Mesendoderm (in vitro differentiated cells): ENCODE measurements at regions not wholly inside any gene's neighbourhood (a gene's known extent, or its start where the extent isn't known, plus 50 kb on each side); places are given as distances from the start of the nearest gene placed in this dataset.

Experiments used
- DNase-seq: peaks from one replicate; pipeline ENCODE4 v3.0.0; 2013
- H2AK5ac ChIP-seq: 2 replicates; pipeline ENCODE4 v1.6.1; 2013; ENCODE audit warnings: low read length, inconsistent platforms
- H2BK120ac ChIP-seq: 2 replicates; pipeline ENCODE4 v1.6.1; 2013; ENCODE audit warnings: low read depth, mild to moderate bottlenecking, low read length, moderate library complexity, mixed read lengths
- H2BK15ac ChIP-seq: replicated peaks from 2 replicates; pipeline ENCODE4 v1.6.1; 2013; ENCODE audit warnings: low read depth, mild to moderate bottlenecking, moderate library complexity
- H2BK5ac ChIP-seq: 2 replicates; pipeline ENCODE4 v1.6.1; 2013; ENCODE audit warnings: low read length, inconsistent platforms
- H3K18ac ChIP-seq: 2 replicates; pipeline ENCODE4 v1.6.1; 2013; ENCODE audit warnings: mild to moderate bottlenecking, low read length, mixed read lengths
- H3K23ac ChIP-seq: one replicate; pipeline ENCODE4 v1.6.1; 2013; ENCODE audit warnings: low read length
- H3K27ac ChIP-seq: 2 replicates; pipeline ENCODE4 v1.5.1; 2013; ENCODE audit warnings: low read depth, mild to moderate bottlenecking, inconsistent platforms, low read length, moderate library complexity
- H3K27me3 ChIP-seq: 2 replicates; pipeline ENCODE4 v1.6.1; 2013; ENCODE audit warnings: low read length, control low read depth, mild to moderate bottlenecking, inconsistent platforms; ENCODE audit not compliant: insufficient read depth, poor library complexity
- H3K36me3 ChIP-seq: 2 replicates; pipeline ENCODE4 v1.6.1; 2013; ENCODE audit warnings: low read length, inconsistent platforms; ENCODE audit not compliant: control insufficient read depth, insufficient read depth
- H3K4ac ChIP-seq: one replicate; pipeline ENCODE4 v1.6.1; 2013; ENCODE audit warnings: low read depth, mild to moderate bottlenecking, low read length, moderate library complexity
- H3K4me1 ChIP-seq: 2 replicates; pipeline ENCODE4 v1.6.1; 2013; ENCODE audit warnings: low read depth, low read length, inconsistent platforms; ENCODE audit not compliant: control insufficient read depth
- H3K4me2 ChIP-seq: 2 replicates; pipeline ENCODE4 v1.6.1; 2013; ENCODE audit warnings: low read length
- H3K4me3 ChIP-seq: 2 replicates; pipeline ENCODE4 v1.5.1; 2013; ENCODE audit warnings: mild to moderate bottlenecking, low read length
- H3K56ac ChIP-seq: one replicate; pipeline ENCODE4 v1.6.1; 2013; ENCODE audit warnings: low read length
- H3K79me1 ChIP-seq: 2 replicates; pipeline ENCODE4 v1.6.1; 2013; ENCODE audit warnings: low read length, inconsistent platforms
- H3K79me2 ChIP-seq: 2 replicates; pipeline ENCODE4 v1.6.1; 2013; ENCODE audit warnings: mild to moderate bottlenecking, low read length; ENCODE audit not compliant: control insufficient read depth, insufficient read depth
- H3K9ac ChIP-seq: 2 replicates; pipeline ENCODE4 v1.6.1; 2013; ENCODE audit warnings: low read length, inconsistent platforms
- H4K5ac ChIP-seq: one replicate; pipeline ENCODE4 v1.6.1; 2013; ENCODE audit warnings: low read length
- H4K8ac ChIP-seq: one replicate; pipeline ENCODE4 v1.6.1; 2013; ENCODE audit warnings: low read depth, mild to moderate bottlenecking, control low read depth, low read length, moderate library complexity
- WGBS: extraction: QIAGEN DNeasy Blood & Tissue Kit; methylation state at CpG from one replicate; pipeline ENCODE4 v1.1.7; 2013; ENCODE audit warnings: low lambda C conversion rate, missing lambda C conversion rate; ENCODE audit not compliant: insufficient coverage; ENCODE audit errors: extremely low coverage; 5-methylcytosine and 5-hydroxymethylcytosine counted together

DNA sequence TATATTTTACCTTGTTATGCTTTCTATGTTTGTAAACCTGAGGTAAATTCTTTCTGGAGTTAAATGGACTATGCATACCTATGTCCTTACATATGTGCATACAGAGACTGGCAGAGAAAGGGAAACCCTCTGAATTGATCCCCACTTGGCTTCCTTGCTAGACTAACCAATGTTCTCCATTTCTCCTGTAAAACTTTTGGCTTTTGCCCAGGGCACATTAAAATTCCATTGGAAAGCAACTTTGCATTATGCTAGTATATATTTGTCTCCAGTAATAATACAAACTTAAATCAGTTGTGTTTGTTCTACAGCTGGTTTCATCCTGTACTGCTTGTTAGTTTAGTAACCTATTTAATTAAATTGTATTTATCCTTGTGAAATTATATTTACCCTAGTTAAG, 646.0 kb upstream of the MARCKS start:
- Histone ChIP-seq H3K9ac (no peak overlapping the region), H2BK120ac (no peak overlapping the region), H3K56ac (no peak overlapping the region), H3K4me1 (no peaks in the 10 kb centered on the region), H2AK5ac (no peak overlapping the region), H2BK5ac (no peak overlapping the region), H4K5ac (no peak overlapping the region), H3K4me3 (no peak overlapping the region), H3K36me3 (no peaks in the 10 kb centered on the region), H3K79me1 (no peaks in the 10 kb centered on the region), H3K79me2 (no peaks in the 10 kb centered on the region), H3K27me3 (no peaks in the 10 kb centered on the region), H3K4me2 (no peak overlapping the region), H2BK15ac (no peak overlapping the region), H3K18ac (no peak overlapping the region), H3K27ac (no peak overlapping the region), H4K8ac (no peak overlapping the region), H3K4ac (no peak overlapping the region), H3K23ac (no peak overlapping the region)
- DNase-seq = peak; percentile 20

DNA sequence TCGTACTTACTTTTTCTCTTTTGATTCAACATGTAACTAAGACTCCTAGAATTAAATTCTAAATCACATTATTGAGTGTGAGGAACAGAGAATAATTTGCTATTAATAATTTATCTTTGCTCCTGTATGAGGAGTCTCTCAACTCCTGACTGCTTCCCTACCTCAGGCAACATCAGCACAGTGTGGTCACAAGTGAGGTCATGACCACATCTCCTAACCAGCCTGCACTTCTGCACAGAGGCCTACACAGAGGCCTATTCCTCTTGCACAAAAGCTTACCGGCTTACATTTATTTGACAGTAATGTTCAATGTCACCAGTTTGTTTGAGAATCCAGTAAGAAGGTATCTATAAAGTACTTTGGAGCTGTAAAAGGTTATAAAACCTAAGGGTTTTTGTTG, 637.4 kb upstream of the MARCKS start:
- H3K4me1 ChIP-seq = no peaks in the 10 kb centered on the region
- H3K36me3 ChIP-seq = no peaks in the 10 kb centered on the region
- H3K18ac ChIP-seq = no peak overlapping the region
- H3K4me2 ChIP-seq = no peak overlapping the region
- WGBS = no CpG with 5 or more reads among the region's 2 CpGs
- no peaks in the 10 kb centered on the region for H3K27me3 ChIP-seq
- H3K23ac ChIP-seq = no peak overlapping the region
- H4K5ac ChIP-seq = no peak overlapping the region
- H3K79me1 ChIP-seq = no peaks in the 10 kb centered on the region
- DNase-seq = no peak
- no peak overlapping the region for H3K9ac ChIP-seq
- no peaks in the 10 kb centered on the region for H3K79me2 ChIP-seq
- no peak overlapping the region for H2BK120ac ChIP-seq
- H3K4me3 ChIP-seq = no peak overlapping the region
- H3K27ac ChIP-seq = no peak overlapping the region
- H4K8ac ChIP-seq = no peak overlapping the region
- H2BK15ac ChIP-seq = no peak overlapping the region
- no peak overlapping the region for H3K56ac ChIP-seq
- no peak overlapping the region for H2AK5ac ChIP-seq
- H3K4ac ChIP-seq = no peak overlapping the region
- H2BK5ac ChIP-seq = no peak overlapping the region

DNA sequence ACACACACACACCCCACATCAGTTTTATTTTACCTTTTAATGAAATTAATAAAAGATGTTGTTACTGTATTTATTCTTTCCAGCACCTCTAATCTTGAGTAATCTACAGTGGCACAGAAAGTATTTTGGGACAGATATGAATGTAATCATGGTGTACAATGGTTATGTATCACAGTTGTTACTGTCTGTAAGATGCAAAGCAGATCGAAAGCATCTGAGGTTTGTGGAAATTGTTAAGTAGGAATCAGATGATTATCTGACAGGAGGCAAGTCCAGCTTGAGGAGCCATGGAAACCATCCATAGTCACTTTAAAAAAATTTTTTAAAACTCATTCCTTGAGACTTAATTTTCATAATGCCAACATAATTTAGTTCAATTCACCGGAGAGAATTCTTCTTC, 636.3 kb upstream of the MARCKS start:
- H3K79me2 ChIP-seq = no peaks in the 10 kb centered on the region
- no peaks in the 10 kb centered on the region for H3K36me3 ChIP-seq
- no CpG with 5 or more reads among the region's 2 CpGs for WGBS
- DNase-seq = no peak
- H3K56ac ChIP-seq = no peak overlapping the region
- no peaks in the 10 kb centered on the region for H3K79me1 ChIP-seq
- H2BK120ac ChIP-seq = no peak overlapping the region
- no peaks in the 10 kb centered on the region for H3K27me3 ChIP-seq
- H4K8ac ChIP-seq = no peak overlapping the region
- no peak overlapping the region for H3K4me3 ChIP-seq
- no peak overlapping the region for H3K4ac ChIP-seq
- H3K27ac ChIP-seq = no peak overlapping the region
- H2BK5ac ChIP-seq = no peak overlapping the region
- no peak overlapping the region for H3K9ac ChIP-seq
- no peak overlapping the region for H3K18ac ChIP-seq
- H3K4me2 ChIP-seq = no peak overlapping the region
- H3K23ac ChIP-seq = no peak overlapping the region
- H4K5ac ChIP-seq = no peak overlapping the region
- H2AK5ac ChIP-seq = no peak overlapping the region
- no peak overlapping the region for H2BK15ac ChIP-seq
- H3K4me1 ChIP-seq = no peaks in the 10 kb centered on the region

DNA sequence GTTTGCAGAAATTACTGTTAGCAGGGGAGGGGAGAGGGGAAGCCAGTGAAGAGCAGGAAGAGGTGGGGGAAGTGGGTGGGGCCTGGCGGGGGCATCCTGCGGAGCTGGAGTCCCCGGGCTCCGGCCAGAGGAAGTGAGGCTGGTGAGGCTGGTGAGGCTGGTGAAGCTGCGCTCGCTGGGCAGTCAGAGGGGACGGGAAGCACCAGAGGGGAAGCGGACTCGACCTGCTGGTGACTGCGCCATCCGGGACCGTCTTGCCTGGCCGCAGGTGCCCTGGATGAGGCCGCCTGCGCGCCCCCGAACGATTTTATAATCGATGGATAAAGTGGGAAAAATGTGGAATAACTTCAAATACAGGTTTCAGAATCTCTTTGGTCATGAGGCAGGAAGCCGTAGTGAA, 635.3 kb upstream of the MARCKS start:
- Histone ChIP-seq H3K27me3 (no peaks in the 10 kb centered on the region), H3K18ac (no peak overlapping the region)

DNA sequence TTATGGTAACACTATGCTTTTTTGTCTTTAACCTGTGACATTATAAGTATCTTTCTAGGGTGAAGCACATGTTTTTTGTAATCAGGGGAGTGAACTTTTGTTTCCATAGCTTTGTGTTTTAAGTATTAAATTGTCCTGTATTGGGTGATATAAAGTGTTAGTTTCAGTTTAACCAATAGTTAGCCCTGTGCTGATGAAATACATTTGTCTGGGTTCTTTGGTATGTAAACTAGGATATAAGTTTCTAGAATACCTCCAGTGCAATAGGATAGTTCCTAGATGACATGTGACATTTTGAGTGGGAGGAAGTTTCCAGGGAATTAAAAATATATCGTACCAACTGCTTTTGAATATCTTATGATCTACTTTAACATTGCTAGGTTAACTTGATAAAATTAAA, 611.0 kb upstream of the MARCKS start:
- WGBS = no CpG with 5 or more reads among the region's 1 CpG
- no peak overlapping the region for H4K8ac ChIP-seq
- no peak overlapping the region for H2BK5ac ChIP-seq
- H2BK120ac ChIP-seq = no peak overlapping the region
- no peak overlapping the region for H3K9ac ChIP-seq
- H3K27me3 ChIP-seq = no peaks in the 10 kb centered on the region
- no peaks in the 10 kb centered on the region for H3K4me1 ChIP-seq
- H3K4me2 ChIP-seq = no peak overlapping the region
- no peaks in the 10 kb centered on the region for H3K79me2 ChIP-seq
- H3K56ac ChIP-seq = no peak overlapping the region
- H3K79me1 ChIP-seq = no peaks in the 10 kb centered on the region
- no peak for DNase-seq
- H3K18ac ChIP-seq = no peak overlapping the region
- H3K4ac ChIP-seq = no peak overlapping the region
- H3K23ac ChIP-seq = no peak overlapping the region
- H4K5ac ChIP-seq = no peak overlapping the region
- no peak overlapping the region for H3K27ac ChIP-seq
- no peaks in the 10 kb centered on the region for H3K36me3 ChIP-seq
- H3K4me3 ChIP-seq = no peak overlapping the region
- no peak overlapping the region for H2AK5ac ChIP-seq
- no peak overlapping the region for H2BK15ac ChIP-seq

More for the DNA sequence above, 635.3 kb upstream of the MARCKS start:
- no peak overlapping the region for H3K56ac ChIP-seq
- no peaks in the 10 kb centered on the region for H3K79me2 ChIP-seq
- H3K27ac ChIP-seq = no peak overlapping the region
- H3K4me3 ChIP-seq = no peak overlapping the region
- WGBS = no CpG with 5 or more reads among the region's 20 CpGs
- H4K5ac ChIP-seq = no peak overlapping the region
- H2AK5ac ChIP-seq = no peak overlapping the region
- no peak overlapping the region for H3K23ac ChIP-seq
- H2BK5ac ChIP-seq = no peak overlapping the region
- no peak overlapping the region for H4K8ac ChIP-seq
- peak; percentile 3 for DNase-seq
- no peak overlapping the region for H2BK120ac ChIP-seq
- no peak overlapping the region for H3K4me2 ChIP-seq
- no peak overlapping the region for H2BK15ac ChIP-seq
- H3K36me3 ChIP-seq = no peaks in the 10 kb centered on the region
- no peak overlapping the region for H3K4ac ChIP-seq
- H3K9ac ChIP-seq = no peak overlapping the region
- H3K4me1 ChIP-seq = no peaks in the 10 kb centered on the region
- no peaks in the 10 kb centered on the region for H3K79me1 ChIP-seq

DNA sequence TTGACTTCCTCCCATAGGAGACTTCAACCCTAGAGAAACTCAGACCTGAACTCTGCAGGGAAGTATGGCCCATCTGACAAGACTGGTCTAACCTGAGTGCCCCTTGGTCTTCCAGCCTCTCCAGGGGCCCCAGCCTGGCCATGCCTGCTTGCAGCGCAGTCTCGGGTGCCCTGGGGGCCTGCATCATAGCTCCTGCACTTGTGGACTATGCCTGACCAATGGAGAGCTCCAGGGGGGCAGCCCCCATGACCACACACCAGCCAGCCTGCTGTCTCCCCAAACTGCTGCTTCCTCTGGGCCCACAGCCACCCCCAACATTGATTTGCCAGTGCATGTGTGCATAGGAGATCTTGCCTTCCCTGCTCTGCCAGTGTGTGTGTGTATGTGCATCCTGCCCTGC, 608.6 kb upstream of the MARCKS start:
- H2BK120ac ChIP-seq = no peak overlapping the region

More for the DNA sequence above, 608.6 kb upstream of the MARCKS start:
- no peak overlapping the region for H4K5ac ChIP-seq
- no peak overlapping the region for H3K4me2 ChIP-seq
- H3K27ac ChIP-seq = no peak overlapping the region
- no peak overlapping the region for H2BK15ac ChIP-seq
- H3K4me1 ChIP-seq = no peaks in the 10 kb centered on the region
- no peaks in the 10 kb centered on the region for H3K36me3 ChIP-seq
- H2AK5ac ChIP-seq = no peak overlapping the region
- no peaks in the 10 kb centered on the region for H3K79me2 ChIP-seq
- DNase-seq = no peak
- H3K56ac ChIP-seq = no peak overlapping the region
- H3K9ac ChIP-seq = no peak overlapping the region
- H3K27me3 ChIP-seq = no peaks in the 10 kb centered on the region
- no peak overlapping the region for H3K18ac ChIP-seq
- no peak overlapping the region for H3K4me3 ChIP-seq
- no peak overlapping the region for H3K4ac ChIP-seq
- no peak overlapping the region for H4K8ac ChIP-seq
- WGBS = no CpG with 5 or more reads among the region's 2 CpGs
- H3K79me1 ChIP-seq = no peaks in the 10 kb centered on the region
- H3K23ac ChIP-seq = no peak overlapping the region
- no peak overlapping the region for H2BK5ac ChIP-seq
